GM13977 (cell line): ENCODE measurements at regions not wholly inside any gene's neighbourhood (a gene's known extent, or its start where the extent isn't known, plus 50 kb on each side); places are given as distances from the start of the nearest gene placed in this dataset.

Source experiments
- DNase-seq: peaks from one replicate; pipeline ENCODE4 v3.0.0; 2012; ENCODE audit warnings: low spot score
- in situ Hi-C: fragments of 300-500 bp; cut with MboI; formaldehyde crosslinking; loops from one replicate; pipeline ENCODE4 v1.12.0; 2022; ENCODE audit warnings: low sequenced_read_pairs, low pct_unique_long_range_greater_than_20kb, mixed read lengths, inconsistent platforms; ENCODE audit not compliant: unreplicated experiment
- TF ChIP-seq, protein P1 (sequence below): IDR thresholded peaks from 2 replicates; pipeline ENCODE4 v1.5.1; 2012; ENCODE audit warnings: mild to moderate bottlenecking, control low read depth; ENCODE audit not compliant: insufficient read depth; ENCODE audit errors: extremely low read depth, missing control alignments

DNA sequence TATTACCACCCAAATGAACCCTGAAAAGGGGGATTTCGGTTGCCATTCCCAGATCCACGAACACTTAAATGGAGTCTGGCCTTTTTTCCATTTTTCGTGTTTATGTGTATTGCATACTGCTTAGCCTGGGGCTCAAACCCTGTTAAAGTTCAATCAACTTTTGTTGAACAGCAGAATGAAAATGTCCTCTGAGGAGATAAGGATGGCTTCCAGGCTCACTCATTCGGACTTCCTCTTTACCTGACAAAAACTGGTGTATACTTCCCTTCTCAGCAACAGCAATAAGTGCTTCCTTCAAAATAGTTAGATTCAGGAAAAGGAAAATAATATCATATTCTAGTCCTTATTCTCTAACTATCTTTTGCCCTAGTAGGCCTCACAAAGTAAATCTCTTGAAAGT lies 61.1 kb upstream of the ARID5B start:
- no peak for DNase-seq
- in situ Hi-C loops: no loop called here
- TF ChIP-seq, protein P1, sequence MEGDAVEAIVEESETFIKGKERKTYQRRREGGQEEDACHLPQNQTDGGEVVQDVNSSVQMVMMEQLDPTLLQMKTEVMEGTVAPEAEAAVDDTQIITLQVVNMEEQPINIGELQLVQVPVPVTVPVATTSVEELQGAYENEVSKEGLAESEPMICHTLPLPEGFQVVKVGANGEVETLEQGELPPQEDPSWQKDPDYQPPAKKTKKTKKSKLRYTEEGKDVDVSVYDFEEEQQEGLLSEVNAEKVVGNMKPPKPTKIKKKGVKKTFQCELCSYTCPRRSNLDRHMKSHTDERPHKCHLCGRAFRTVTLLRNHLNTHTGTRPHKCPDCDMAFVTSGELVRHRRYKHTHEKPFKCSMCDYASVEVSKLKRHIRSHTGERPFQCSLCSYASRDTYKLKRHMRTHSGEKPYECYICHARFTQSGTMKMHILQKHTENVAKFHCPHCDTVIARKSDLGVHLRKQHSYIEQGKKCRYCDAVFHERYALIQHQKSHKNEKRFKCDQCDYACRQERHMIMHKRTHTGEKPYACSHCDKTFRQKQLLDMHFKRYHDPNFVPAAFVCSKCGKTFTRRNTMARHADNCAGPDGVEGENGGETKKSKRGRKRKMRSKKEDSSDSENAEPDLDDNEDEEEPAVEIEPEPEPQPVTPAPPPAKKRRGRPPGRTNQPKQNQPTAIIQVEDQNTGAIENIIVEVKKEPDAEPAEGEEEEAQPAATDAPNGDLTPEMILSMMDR: no peak

DNA sequence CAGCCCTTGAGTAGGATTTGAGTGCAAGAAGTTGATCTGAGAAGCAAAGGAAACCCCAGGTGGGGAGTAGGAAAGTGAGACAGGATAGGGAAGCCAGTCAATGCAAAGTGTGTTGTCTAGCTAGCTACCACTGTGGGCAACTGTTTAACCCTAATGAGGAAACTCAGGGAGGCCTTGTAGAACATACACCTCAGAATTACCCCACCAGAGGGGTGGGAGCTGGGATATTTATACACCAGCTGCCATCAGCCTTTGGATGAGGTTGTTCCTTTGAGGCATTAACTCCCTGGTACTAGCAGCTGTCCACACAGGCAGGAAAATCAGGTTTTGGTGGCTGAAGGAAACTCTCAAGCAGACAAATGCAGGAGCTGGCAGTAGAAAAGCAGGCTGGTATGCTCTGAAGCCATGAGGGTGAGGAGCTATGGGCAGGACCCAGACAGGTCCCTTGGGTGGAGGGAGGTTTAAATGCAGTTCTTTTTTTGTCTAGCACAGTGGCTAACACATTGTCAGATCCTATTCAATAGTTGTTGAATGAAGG lies 60.1 kb upstream of the ARID5B start:
- in situ Hi-C loops: no loop called here
- TF ChIP-seq, protein P1: no peak
- DNase-seq: no peak

DNA sequence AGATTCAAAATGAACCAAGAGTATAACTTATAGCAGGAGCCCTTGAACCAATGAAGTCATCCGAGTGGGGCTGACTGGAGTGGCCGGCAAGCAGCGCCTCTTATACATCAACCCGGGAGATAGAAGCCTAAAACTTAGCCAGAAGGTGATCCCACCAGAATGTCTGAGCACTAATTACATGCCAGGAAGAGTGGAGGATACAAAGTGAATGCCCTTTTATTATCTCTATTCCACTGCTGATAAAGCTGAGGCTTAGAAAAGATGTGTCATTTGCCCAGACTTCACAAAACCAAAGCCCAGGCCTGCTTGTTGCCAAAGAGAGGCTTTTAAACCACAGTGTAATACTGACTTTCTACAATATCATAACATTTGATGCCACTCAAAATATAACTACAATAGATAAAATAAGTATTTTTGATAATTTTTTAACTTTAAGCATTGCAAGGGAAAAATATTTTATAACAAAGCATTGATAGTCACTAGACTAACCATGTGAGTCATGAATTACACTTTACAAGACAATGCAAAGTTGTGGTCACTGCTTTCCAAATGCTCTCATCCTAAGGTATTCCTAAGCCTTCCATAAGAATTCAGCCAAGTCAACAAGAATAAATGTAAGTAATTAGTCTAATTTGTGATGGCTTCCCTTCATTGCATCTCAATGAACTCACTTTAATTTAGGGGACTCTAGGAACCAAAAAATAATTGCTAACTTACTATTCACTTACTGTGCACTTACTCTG lies 58.6 kb upstream of the ARID5B start:
- TF ChIP-seq, protein P1: no peak
- in situ Hi-C loops: no loop called here
- no peak for DNase-seq

DNA sequence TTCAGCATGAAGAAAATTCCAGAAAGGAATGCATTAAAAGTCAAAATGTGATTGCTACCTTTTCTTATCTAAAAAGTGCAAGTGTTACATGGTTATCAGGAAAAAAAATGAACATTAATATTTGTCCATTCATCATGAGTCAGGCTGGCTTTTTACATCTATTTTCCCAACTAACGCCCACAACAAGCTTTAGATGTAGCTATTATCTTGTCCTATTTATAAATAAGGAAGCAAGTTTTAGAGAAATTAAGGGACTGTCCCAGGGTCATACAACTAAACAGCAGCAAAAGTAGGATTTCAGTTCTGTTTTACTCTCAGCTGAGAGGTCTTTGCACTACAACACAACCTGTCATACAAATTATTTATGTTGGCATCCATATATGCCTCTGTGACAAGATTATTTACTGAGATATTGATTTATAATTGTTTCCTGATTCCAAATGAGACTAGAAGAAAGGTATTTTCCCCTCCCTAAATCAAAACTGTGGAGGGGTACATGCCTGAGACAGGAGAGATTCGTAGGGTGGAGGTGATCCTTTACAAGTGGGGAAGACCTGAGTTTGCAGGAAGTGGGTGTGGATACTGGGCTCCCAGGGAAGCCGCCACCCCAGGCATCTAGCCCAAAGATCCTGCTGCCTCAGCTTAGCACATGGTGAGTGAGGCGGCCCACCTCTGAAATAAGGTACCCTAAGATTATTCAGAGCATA lies 57.2 kb upstream of the ARID5B start:
- in situ Hi-C loops: no loop called here
- no peak for DNase-seq
- TF ChIP-seq, protein P1: no peak

DNA sequence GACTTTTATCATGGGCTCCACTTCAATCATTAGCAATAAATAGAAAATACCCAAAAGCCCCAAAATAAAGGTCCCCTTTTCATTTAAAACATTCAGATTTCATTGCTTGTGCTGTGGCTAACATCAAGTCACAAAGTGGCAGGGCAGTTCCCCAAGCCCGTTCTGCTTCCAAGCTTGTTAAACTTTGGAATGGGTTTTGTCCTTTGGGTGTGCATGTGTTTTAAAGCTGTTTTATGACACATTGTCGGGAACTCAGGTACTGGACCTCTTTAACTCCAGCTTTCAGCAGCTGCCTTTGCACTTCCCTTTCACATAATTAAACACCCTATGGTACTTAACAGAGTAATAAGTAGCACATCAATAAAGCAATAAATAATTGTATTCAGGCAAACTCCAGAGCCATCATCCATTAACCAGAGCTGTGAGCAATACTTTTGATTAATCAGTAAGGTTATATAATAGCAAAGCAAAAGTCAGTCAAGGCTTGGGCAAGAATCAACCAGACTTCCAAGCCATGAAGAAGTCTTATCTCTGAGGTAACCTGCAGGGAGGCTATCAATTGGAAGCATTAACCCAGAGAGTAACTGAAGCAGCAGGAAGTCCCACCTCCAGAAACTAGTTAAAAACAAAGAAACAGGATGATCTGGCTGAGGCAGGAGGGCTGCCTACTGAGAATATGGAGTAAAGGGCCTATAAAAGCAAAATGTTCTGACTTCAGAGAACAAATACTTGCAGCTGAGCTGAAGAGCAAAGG lies 56.1 kb upstream of the ARID5B start:
- in situ Hi-C loops: no loop called here
- DNase-seq: no peak
- TF ChIP-seq, protein P1: no peak

DNA sequence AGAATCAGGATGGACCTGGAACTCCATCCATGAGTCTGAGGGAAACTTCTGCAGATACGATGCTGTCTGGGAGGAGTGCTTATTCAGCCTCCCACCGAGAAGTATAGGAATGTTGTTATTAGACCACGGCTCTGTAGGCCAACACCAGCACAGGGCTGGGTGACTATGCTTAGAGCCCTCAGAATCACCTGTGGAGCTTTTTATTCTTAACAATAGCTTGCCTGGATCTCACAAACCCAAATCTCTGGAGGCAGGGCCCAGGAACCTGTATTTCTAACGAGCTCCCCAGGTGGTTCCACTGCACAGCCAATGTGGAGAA lies 55.6 kb upstream of the ARID5B start:
- in situ Hi-C loops: no loop called here
- TF ChIP-seq, protein P1: no peak
- DNase-seq: no peak
